ENCODE measurements at regions not wholly inside any gene's neighbourhood (a gene's known extent, or its start where the extent isn't known, plus 50 kb on each side); places are given as distances from the start of the nearest gene placed in this dataset.

DNA sequence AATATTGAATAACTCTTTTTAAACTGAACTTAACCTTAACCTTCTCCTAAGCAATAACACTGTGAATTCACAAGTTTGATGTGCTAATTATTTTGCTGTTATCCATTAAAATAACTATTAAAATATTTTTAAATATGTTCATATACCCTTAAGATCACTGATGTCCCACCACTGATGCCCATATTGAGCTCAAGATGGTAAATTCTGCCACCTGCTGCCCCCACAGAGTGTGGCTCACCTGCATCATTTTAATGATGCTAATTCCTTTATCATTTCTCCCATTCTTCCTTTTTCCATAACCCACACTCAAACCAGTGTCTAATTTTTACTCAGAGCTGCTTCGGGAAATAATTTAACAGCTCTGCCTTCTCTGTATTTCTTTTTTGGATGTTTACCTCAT, 82.3 kb upstream of the ARID5B start:
- no peak for FAIRE-seq
- ChIA-PET POLR2A (ENCODE audit: partially characterized antibody) (no interaction called here), CTCF (ENCODE audit: partially characterized antibody) (interaction anchor here (0.9 to 4.7 kb wide), 7 partner anchors 16 to 87 kb away, joined by 3 to 29 read pairs (median 4); no protein-coding TSS in a partner anchor)

More for the DNA sequence above, 82.3 kb upstream of the ARID5B start:
- H3K79me2 ChIP-seq (ENCODE audit: control insufficient read depth in 1 of 2, insufficient read depth in 2 of 2, low read length in 2 of 2): no peaks in the 10 kb centered on the region
- peaks cover 0 to 1% (median 0%) of the 10 kb centered on the region in 4 experiments; a peak in 4 of 7 replicates for H3K27me3 ChIP-seq (replicated peaks in 1 of 4; ENCODE audit: control insufficient read depth in 3 of 4, extremely low read depth in 1 of 4, insufficient read depth in 3 of 4, low read length in 3 of 4)
- H2BK20ac ChIP-seq (ENCODE audit: low read length): no peak overlapping the region
- no peak overlapping the region for H4K91ac ChIP-seq (replicated peaks; ENCODE audit: insufficient read length, low read length)
- H4K5ac ChIP-seq (ENCODE audit: insufficient read length, low read depth, low read length): no peak overlapping the region
- H3K56ac ChIP-seq (replicated peaks; ENCODE audit: insufficient read length, low read depth, low read length): no peak overlapping the region
- H3K27ac ChIP-seq (ENCODE audit: low read depth, low read length): no peak overlapping the region
- H3K9me3 ChIP-seq (ENCODE audit: insufficient read depth in 2 of 2, low read depth in 1 of 2, low read length in 1 of 2): no peaks in the 10 kb centered on the region
- no peak overlapping the region for H2BK120ac ChIP-seq (replicated peaks; ENCODE audit: low read depth, low read length)
- no peak overlapping the region for H3K23ac ChIP-seq (ENCODE audit: insufficient read length)
- no peak overlapping the region for H2BK5ac ChIP-seq (ENCODE audit: low read depth, low read length)
- H3K9ac ChIP-seq (replicated peaks in 1 of 4; ENCODE audit: extremely low read depth in 1 of 4, low read depth in 3 of 4, low read length in 3 of 4): no peak overlapping the region
- H2BK12ac ChIP-seq (ENCODE audit: low read depth, low read length): no peak overlapping the region
- H3K18ac ChIP-seq (ENCODE audit: extremely low read depth, low read length): no peak overlapping the region
- WGBS, 2 experiments (ENCODE audit: extremely low coverage in 1 of 2, insufficient coverage in 1 of 2, insufficient read length in 1 of 2, insufficient replicate concordance in 2 of 2, low coverage in 1 of 2, low lambda C conversion rate in 2 of 2, missing lambda C conversion rate in 1 of 2): 92% methylated on average over 1 of the region's 1 CpG; no CpG with 5 or more reads in 1 of the 2 experiments
- H2AK5ac ChIP-seq (ENCODE audit: low read depth, low read length): no peak overlapping the region
- H3K4me1 ChIP-seq (replicated peaks in 1 of 4; ENCODE audit: control insufficient read depth in 3 of 4, insufficient read depth in 4 of 4, low read length in 3 of 4): no peaks in the 10 kb centered on the region
- H3K23me2 ChIP-seq (ENCODE audit: low read depth, low read length): no peaks in the 10 kb centered on the region
- H3K14ac ChIP-seq (ENCODE audit: insufficient read length): no peak overlapping the region
- no peak for DNase-seq (ENCODE audit: low read depth in 1 of 2, low spot score in 2 of 2)
- no peak overlapping the region for H3K4me3 ChIP-seq (ENCODE audit: extremely low read depth in 1 of 4, insufficient read depth in 2 of 4, low read depth in 3 of 4, low read length in 4 of 4)
- H2AFZ ChIP-seq (ENCODE audit: low read length): no peak overlapping the region
- H2BK15ac ChIP-seq (ENCODE audit: low read length): no peak overlapping the region
- H3K36me3 ChIP-seq (ENCODE audit: control insufficient read depth in 2 of 4, insufficient read depth in 4 of 4, low read length in 3 of 4): no peaks in the 10 kb centered on the region
- no peaks in the 10 kb centered on the region for H3K79me1 ChIP-seq (ENCODE audit: low read depth, low read length)
- no peaks in the 10 kb centered on the region for H4K20me1 ChIP-seq (replicated peaks in 1 of 2; ENCODE audit: control insufficient read depth in 1 of 2, insufficient read depth in 2 of 2, low read length in 2 of 2)
- no peak overlapping the region for H3K4me2 ChIP-seq (ENCODE audit: insufficient read depth in 1 of 2, low read depth in 2 of 2, low read length in 2 of 2)
- no peak overlapping the region for H4K8ac ChIP-seq (ENCODE audit: extremely low read depth, insufficient read depth, low read length)
- TF ChIP-seq, protein P1, sequence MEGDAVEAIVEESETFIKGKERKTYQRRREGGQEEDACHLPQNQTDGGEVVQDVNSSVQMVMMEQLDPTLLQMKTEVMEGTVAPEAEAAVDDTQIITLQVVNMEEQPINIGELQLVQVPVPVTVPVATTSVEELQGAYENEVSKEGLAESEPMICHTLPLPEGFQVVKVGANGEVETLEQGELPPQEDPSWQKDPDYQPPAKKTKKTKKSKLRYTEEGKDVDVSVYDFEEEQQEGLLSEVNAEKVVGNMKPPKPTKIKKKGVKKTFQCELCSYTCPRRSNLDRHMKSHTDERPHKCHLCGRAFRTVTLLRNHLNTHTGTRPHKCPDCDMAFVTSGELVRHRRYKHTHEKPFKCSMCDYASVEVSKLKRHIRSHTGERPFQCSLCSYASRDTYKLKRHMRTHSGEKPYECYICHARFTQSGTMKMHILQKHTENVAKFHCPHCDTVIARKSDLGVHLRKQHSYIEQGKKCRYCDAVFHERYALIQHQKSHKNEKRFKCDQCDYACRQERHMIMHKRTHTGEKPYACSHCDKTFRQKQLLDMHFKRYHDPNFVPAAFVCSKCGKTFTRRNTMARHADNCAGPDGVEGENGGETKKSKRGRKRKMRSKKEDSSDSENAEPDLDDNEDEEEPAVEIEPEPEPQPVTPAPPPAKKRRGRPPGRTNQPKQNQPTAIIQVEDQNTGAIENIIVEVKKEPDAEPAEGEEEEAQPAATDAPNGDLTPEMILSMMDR (IDR thresholded peaks at IDR 0.05; ENCODE audit: control extremely low read depth in 1 of 3, insufficient read depth in 1 of 3, low read depth in 1 of 3, low read length in 3 of 3): peak in 1 of 3 experiments; percentile 7; a peak in 1 of 4 replicates
- TF ChIP-seq CBX8 (IDR thresholded peaks at IDR 0.05; ENCODE audit: borderline replicate concordance, low read depth, low read length) (no peak), RAD21 (IDR thresholded peaks at IDR 0.05 in 1 of 2, conservative IDR thresholded peaks at IDR 0.05 in 1 of 2; ENCODE audit: low read depth in 2 of 2, low read length in 2 of 2) (peak; percentile 40 to 41)
- no peak overlapping the region for H3K4ac ChIP-seq (replicated peaks; ENCODE audit: insufficient read length, low read depth, low read length)
